ENCODE measurements at regions not wholly inside any gene's neighbourhood (a gene's known extent, or its start where the extent isn't known, plus 50 kb on each side); places are given as distances from the start of the nearest gene placed in this dataset.

DNA sequence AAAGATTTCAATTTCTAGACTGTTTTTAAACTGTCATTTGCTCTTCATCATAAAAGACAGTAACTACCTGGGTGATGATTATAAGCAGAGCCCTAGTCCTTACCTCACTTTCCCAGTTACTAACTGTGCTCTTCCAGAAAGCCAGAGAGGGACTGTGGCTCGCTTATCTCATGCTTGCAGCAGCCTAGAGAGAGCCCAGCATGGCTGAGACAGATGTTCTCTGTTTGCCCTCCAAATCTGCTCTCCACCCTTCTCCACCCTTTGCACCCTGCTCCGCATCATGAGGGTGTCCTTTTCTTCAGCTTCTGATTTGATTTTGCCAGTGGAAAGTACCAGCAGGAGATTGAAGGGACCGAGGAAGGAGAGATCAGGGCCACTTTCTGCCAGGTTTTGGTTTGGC lies 61.2 kb upstream of the SELENOP start:
- WGBS (ENCODE audit: extremely low coverage, insufficient read length, low lambda C conversion rate): no CpG with 5 or more reads among the region's 3 CpGs
- Histone ChIP-seq H3K79me1 (ENCODE audit: insufficient read depth, low read depth, low read length, poor library complexity, severe bottlenecking) (no peaks in the 10 kb centered on the region), H4K91ac (ENCODE audit: insufficient read length, low read depth, low read length) (no peak overlapping the region), H3T11ph (ENCODE audit: low read length) (no peak overlapping the region), H4K5ac (ENCODE audit: insufficient read length, low read depth, low read length) (no peak overlapping the region), H3K23me2 (ENCODE audit: insufficient read length, low read depth, low read length, poor library complexity, severe bottlenecking) (no peaks in the 10 kb centered on the region), H3K79me2 (ENCODE audit: insufficient read depth, low read length) (no peaks in the 10 kb centered on the region), H4K8ac (replicated peaks; ENCODE audit: insufficient read length, low read depth, low read length) (no peak overlapping the region), H3K27ac (ENCODE audit: insufficient read length, low read depth, low read length) (no peak overlapping the region), H3K56ac (ENCODE audit: insufficient read length, low read depth, low read length) (no peak overlapping the region), H3K4me1 (ENCODE audit: insufficient read depth, low read length) (no peaks in the 10 kb centered on the region), H2BK5ac (ENCODE audit: insufficient read length, low read length) (no peak overlapping the region), H2BK20ac (ENCODE audit: low read depth, low read length, poor library complexity, severe bottlenecking) (no peak overlapping the region), H2BK15ac (ENCODE audit: low read depth, low read length) (no peak overlapping the region), H4K20me1 (ENCODE audit: control insufficient read depth, insufficient read depth, insufficient read length) (no peaks in the 10 kb centered on the region), H3K9ac (ENCODE audit: extremely low read depth, insufficient read length, low read length) (no peak overlapping the region), H3K4ac (ENCODE audit: low read depth, low read length) (no peak overlapping the region), H2BK120ac (ENCODE audit: low read depth, low read length, poor library complexity, severe bottlenecking) (no peak overlapping the region), H3K18ac (ENCODE audit: insufficient read length, low read depth, low read length) (no peak overlapping the region), H3K9me3 (ENCODE audit: control insufficient read depth, low read depth, low read length) (no peaks in the 10 kb centered on the region), H2AK5ac (ENCODE audit: insufficient read length, low read length) (no peak overlapping the region), H2BK12ac (ENCODE audit: insufficient read length, low read depth, low read length) (no peak overlapping the region), H3K27me3 (ENCODE audit: insufficient read depth, low read length) (no peaks in the 10 kb centered on the region; the same call in 1 of the 2 replicates), H2AFZ (ENCODE audit: low read length) (no peak overlapping the region), H3K4me2 (ENCODE audit: insufficient read depth, insufficient read length, low read length) (no peak overlapping the region), H3K14ac (ENCODE audit: insufficient read depth, low read length) (no peak overlapping the region), H3K23ac (ENCODE audit: insufficient read length, low read depth, low read length) (no peak overlapping the region)
- Mint-ChIP-seq H3K27ac (no peak overlapping the region; a peak in 2 of 7 replicates), H3K36me3 (ENCODE audit: insufficient read depth in 1 of 3, low read depth in 3 of 3) (peaks cover 0 to 7% (median 0%) of the 10 kb centered on the region in 3 experiments; a peak in 1 of 7 replicates), H3K4me1 (peaks cover 5 to 7% of the 10 kb centered on the region in 2 experiments; a peak in 2 of 4 replicates), H3K9me3 (peaks cover 4 to 6% of the 10 kb centered on the region in 2 experiments; a peak in 3 of 5 replicates), H3K27me3 (ENCODE audit: low read depth) (no peaks in the 10 kb centered on the region; the same call in 1 of the 2 replicates), H3K4me3 (no peak overlapping the region)
- TF ChIP-seq, protein P1, sequence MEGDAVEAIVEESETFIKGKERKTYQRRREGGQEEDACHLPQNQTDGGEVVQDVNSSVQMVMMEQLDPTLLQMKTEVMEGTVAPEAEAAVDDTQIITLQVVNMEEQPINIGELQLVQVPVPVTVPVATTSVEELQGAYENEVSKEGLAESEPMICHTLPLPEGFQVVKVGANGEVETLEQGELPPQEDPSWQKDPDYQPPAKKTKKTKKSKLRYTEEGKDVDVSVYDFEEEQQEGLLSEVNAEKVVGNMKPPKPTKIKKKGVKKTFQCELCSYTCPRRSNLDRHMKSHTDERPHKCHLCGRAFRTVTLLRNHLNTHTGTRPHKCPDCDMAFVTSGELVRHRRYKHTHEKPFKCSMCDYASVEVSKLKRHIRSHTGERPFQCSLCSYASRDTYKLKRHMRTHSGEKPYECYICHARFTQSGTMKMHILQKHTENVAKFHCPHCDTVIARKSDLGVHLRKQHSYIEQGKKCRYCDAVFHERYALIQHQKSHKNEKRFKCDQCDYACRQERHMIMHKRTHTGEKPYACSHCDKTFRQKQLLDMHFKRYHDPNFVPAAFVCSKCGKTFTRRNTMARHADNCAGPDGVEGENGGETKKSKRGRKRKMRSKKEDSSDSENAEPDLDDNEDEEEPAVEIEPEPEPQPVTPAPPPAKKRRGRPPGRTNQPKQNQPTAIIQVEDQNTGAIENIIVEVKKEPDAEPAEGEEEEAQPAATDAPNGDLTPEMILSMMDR (conservative IDR thresholded peaks at IDR 0.05): no peak
- DNase-seq: no peak

Measured in H9 (cell line).